CD4-positive, alpha-beta T cell treated with Interleukin-1 beta for 1 hour (primary cell): ENCODE measurements at regions not wholly inside any gene's neighbourhood (a gene's known extent, or its start where the extent isn't known, plus 50 kb on each side); places are given as distances from the start of the nearest gene placed in this dataset.

Experiments used
- DNase-seq, 2 donors: peaks; one replicate each; pipeline ENCODE4 v3.0.0-alpha.2; 2020 to 2022

DNA sequence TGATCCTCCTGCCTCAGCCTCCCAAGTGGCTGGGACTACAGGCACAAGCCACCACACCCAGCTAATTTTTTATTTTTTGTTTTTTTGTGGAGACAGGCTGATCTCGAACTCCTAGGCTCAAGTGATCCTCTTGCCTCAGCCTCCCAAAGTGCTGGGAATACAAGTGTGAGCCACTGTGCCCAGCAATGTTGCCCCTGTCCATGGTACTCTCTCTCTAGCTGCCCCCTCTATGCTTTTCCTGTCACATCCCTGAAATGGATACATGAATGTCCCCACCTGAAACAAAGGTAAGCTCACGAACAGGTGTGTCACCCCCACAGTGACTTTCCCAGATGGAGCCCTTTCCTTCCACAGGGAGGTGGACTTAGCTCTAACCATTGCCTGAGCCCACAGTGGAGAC, 141.1 kb upstream of the MGMT start:
- no peak for DNase-seq

DNA sequence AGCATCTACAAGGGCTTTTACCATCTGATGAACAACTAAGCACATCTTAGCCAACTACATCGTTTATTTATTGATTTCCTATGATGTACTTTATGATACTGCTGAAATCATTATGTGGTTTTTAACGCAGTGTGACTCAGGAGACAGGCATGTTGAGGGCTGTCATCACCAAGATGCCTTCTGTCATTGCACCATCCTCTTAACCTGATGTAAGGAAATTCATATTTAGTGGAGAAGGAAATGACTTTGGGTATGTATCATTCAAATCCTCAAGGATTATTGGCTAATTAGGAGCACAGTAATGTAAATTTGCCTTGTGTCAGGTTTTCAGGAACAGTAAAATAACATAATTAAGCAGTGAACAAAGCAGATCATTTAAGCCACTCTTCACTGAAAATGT, 138.5 kb upstream of the MGMT start:
- DNase-seq = no peak

DNA sequence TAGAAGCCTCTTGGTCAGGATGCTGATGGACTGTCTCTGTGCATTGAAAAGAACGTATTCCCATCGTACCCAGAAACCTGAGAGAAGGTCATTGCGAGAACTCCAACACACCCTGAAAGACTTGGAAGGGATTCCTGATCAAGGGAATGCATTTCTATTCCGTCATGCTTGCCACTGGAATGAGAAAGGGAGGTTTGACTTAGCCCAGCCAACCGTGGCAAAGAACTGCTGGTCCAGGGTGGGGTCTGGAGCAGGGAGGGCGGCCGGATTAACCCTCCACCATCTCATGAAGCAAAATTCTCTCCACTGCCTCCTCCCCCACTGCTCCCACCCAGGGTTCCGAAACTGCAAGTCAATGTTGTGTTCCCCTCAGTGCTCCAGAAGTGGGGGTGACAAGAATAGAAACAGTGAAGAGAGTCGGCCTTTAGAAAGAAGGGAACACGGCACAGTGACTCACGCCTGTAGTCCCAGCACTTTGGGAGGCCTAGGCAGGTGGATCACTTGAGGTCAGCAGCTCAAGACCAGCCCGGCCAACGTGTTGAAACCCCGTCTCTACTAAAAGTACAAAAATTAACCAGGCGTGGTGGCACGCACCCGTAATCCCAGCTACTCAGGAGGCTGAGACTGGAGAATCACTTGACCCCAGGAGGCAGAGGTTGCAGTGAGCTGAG, 137.5 kb upstream of the MGMT start:
- no peak for DNase-seq

DNA sequence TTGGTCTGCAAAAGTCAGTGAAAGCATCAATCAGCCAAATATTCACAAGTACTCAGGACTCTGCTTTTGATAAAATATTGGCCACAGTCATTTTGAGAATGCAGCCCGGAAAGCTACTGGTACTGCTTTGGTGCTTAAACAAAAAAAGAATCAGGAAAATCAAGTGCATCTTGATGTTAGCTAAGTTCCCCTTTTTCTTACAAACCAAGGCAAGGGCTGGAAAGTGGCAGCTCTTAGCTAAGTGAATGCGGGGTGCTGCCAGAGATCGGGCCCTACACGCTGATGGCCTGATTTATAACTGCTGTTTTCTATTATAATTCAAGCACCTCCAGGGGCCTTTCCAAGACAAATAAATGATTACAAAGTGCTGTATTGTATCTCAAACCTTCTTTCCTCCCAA, 136.8 kb upstream of the MGMT start:
- no peak for DNase-seq

DNA sequence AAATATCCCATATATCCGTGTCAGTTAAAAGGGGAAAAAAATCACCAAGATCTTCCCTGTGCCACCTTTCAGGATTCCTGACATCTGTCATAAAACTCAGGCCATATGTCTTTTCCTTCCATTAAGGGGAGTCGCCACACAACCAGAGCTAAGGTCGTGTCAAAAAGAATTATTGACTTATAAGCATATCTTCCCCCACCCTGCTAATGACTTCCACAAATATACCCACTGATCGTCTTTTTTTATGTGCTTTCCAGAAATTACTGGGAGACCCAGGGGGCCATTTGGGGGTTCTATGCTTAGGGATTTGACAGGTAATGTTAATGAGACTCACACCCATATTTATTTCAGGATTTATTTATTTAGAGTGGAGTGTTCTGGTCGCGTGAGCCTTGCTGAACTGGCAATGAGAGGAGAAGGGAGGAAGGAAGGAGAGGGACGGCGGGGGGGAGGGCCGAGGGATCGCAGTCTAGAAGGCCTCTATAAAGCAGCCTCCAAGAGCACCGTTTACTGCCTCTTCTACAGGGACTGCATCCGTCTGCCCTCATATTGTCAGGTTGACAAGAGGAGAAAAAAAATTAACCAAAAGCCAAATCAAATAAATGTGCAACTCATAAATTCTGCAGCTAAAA, 135.7 kb upstream of the MGMT start:
- DNase-seq = no peak

DNA sequence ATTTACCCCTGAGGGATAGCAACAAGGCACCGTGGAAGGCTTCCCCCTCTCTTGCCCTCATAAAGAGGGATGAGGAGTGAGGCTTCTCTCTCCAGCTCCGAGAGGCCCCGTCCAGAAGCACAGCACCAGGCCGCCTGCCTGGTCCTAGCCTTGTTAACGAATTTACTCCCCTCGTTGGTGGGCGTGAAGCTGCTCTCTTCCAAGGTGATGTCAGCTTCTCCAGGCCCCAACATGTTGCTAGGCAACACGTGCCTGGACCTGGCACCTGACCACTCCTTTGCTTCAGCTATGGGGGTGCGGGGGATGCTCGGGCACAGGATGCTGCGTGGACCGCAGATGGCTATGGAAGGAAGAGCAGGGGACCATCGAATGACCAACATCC, 135.2 kb upstream of the MGMT start:
- no peak for DNase-seq

DNA sequence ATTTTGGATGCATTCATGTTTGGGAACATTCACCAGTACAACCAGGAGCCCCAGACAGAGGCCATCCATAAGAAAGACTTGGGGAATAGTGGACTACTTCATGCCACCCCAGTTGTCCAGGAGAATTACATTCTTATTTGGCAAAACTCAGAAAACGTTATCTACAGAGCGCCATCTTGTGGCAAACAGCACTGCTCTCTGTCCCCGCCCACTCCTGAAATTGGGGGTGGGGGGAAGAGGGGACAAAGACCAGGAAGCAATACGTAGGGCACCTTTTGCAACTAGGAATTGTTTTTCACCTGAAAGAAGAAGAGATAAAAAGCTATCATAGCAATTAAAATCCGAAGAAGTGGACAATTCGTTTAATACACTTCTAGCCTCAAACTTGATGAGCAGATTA, 134.6 kb upstream of the MGMT start:
- DNase-seq = peak in 1 of 2 donors; percentile 17

DNA sequence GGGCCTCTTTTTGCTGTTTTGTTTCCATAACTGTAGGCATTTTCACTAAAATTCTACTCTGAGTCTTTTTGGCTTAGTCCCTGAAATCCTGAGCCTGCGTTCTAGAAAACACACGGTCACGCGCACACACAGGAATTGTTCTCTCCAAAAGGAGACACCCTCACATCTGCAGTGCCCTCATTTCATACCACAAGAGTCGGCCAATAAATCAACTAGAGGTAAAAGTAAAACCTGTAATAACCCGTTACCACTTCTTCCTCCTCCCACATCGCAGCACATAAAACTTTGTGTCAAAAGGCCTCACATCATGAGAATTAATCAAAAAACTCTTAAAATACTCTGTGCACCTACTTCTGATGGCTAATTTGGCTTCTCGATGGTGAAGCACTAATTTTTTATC, 133.3 kb upstream of the MGMT start:
- no peak for DNase-seq

DNA sequence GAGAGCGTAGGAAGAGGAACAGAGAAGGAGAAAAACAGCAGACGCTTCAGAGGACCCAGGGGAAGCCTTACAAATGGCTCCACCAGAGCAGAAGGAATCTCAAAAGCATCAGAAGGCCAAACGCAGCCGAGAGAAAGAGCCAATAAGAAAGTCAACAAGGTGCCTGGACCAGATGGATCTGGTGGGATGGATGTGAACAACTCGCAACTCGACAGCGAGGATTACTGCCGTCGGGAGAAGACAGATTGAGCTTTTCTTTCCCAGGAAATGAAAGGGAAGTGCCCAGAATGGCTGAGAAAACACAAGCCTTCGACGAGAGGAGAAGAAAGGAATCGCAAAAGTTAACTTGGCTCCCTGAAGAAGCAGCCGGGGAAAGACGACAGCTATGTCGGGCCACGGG, 132.8 kb upstream of the MGMT start:
- no peak for DNase-seq

DNA sequence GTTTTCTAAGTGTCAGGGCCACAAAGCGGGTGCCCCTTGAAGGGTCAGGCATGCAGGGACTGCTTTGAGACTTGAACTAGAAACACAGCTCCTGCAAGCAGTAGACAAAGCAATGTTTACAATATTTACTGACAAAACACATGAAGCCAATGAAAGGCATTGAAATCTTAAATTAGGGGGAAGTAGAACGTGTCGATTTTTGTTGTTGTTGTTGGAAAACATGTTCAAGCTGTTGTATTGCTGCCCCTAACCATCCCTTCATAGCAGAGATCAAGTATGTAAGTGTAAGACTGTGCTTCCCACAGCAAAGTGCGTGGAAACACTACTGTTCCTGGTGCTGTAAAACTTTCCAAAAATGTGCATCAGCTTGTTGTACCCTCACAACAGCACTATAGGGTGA, 131.6 kb upstream of the MGMT start:
- DNase-seq = no peak

DNA sequence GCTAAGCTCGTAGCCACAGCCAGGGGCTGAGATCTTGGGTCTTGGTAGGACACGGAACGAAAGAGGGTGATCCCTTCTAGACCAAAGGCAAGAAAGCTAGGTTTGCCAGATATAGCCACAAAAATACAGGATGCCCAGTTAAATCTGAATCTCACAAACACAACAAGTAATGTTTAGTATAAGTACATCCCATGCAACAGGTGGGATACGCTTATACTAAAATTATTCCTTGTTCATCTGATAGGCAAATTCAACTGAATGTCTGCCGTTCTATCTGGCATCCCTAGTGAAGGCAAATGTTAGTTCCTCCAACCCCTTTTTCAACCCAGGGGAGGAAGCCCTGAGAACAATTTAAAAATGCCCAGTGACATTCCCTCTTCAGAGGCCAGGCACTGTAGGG, 131.1 kb upstream of the MGMT start:
- no peak for DNase-seq

DNA sequence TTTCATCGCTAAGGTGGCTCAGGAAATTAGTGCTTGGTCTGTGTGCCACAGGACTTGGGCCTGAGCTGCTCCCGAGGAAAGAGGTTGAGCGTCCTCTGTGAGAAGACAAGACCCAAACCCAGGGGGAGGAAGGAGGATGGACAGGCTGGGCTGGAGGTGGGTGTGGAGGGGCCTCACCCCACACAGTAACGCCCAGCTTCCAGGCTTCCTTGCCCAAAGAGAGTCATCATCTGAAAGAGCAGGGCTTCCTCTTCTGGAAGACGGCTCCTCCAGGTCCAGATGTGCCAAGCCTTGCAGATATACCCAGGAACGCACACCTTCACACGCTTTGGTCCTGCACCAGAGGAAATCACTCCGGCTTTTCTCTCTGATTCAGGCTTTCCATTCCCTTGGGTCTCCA, 127.8 kb upstream of the MGMT start:
- no peak for DNase-seq

DNA sequence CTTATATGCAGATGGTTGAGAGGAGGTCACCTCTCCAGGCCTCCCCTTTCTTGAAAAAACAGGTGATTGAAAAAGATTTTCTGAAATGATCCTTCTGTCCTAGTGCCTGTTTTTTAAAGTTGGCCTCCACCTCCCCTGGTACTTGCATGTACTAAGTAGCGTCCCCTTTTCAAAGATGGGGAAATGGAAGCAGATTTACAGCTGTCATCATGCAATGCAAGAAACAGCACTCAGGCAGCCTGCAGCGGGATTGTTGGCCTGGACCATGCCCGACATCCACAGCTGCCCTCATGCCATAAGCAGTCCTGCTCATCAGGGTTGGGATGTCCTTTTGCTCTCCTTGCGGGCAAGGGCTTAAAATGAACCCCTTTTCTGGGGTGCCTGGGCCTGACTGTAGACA, 127.2 kb upstream of the MGMT start:
- DNase-seq = no peak

DNA sequence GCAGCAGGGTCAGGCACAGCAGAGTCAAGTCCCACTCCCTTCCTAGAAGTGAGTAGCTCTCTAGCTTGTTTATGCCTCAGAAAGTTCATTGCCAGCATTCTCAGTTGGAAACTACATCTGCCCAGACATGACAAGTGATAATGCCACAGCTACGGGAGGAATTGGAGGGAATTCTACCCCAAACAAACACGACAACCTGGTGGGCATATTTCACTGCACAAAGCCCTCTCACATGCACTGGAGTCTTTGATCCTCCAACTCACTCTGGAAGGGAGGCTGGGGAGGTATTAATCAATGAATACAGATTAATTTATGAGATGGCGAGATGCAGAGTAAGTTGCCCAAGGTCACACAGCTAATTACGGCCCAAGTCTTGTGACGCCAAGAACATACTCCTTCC, 126.0 kb upstream of the MGMT start:
- DNase-seq = no peak

DNA sequence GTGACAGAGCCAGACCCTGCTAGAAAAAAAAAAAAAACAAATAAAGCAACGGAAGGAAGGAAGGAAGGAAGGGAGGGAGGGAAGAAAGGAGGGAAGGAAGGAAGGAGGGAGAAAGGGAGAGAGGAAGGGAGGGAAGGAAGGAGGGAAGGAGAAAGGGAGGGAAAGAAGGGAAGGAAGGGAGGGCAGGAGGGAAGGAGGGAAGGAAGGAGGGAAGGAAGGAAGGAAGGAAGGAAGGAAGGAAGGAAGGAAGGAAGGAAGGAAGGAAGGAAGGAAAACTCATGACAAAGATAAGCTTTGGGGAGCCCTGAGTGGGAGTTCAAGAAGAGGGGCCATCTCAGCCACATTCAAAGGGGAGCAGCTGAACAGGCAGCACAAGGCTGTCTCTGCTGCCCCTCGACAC, 124.7 kb upstream of the MGMT start:
- no peak for DNase-seq

DNA sequence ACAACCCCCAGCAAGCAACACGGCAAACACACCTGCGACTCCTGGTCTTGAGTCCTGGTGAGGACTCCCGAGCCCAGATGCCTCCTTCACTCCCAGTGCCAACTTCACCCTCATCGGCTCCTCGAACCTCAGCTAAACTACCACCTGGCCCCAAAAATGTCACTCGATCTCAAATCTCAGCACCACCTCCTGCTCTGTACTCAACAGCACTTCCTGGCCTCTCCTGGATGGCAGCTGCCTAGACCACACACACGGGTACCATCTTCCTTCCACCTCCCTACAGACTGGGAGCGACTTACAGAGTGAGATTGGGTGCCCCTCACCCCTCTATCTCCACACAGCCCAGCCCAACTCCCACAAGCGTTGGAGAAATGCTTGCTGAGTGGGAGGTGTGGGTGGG, 123.9 kb upstream of the MGMT start:
- no peak for DNase-seq

DNA sequence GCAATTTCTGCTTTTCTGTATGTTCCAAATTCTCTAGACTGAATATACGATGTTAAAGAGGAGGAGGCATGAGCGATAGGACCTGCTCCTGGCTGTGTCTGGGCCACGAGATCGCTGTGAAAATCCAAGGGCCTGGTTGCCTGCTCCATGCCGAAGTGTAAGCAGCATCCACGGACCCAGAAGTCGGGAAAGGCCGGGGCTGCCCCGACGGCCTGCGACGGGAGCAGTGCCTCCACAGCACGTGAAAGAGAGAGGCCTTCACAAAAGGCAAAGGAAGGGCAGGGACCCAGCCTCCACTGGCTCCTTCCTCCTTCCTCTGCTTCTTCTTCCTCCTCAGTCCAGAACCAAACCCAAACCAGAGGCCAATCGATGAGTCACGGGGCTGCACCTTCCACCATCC, 122.9 kb upstream of the MGMT start:
- no peak for DNase-seq

DNA sequence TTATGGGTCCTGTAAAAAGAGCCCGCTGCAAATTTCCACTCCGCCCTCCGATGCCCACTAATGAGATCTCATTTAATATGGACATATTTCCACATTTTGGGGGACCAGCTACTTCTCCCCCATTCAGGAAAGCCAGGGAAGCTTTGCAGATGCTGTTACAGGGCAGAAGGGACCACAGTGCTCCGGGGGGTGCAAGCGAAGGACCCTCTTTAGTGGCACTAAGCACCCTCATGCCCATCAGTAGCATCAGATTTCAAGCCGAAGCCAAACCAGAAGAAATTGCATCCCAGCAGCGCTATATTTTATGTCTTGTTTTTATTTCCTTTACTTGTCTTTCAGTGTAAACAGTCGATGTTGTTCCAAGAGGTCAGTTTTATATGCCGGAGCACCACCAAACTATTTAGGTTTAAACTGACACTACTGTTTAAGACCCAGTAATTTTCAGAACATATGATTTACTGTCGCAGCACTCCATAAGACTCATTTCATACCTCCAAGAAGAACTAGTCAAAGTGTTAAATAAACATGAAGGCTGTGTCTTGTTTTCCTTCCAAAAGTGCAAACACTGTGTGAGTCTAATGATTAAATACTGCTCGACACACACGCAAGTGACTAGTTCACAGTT, 122.2 kb upstream of the MGMT start:
- DNase-seq = no peak

DNA sequence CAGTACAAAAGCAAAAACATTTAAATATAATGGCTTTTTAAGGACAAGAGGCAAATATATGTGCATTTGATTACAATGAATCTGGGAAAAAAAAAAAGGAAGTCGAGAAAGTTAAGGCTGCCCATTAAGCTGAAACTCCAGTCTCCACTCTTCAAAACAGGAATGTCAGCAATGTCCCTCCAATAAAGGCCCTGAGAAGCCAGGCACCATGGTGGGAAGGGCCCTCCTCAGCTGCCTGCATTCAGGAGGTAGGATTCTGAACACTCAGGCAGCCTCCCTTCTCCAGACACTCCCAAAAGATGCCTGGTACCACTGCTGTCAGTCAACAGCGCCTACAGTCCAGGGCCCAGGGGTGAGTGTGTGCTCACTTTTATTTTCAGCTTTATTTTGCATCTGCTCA, 121.3 kb upstream of the MGMT start:
- DNase-seq = no peak

DNA sequence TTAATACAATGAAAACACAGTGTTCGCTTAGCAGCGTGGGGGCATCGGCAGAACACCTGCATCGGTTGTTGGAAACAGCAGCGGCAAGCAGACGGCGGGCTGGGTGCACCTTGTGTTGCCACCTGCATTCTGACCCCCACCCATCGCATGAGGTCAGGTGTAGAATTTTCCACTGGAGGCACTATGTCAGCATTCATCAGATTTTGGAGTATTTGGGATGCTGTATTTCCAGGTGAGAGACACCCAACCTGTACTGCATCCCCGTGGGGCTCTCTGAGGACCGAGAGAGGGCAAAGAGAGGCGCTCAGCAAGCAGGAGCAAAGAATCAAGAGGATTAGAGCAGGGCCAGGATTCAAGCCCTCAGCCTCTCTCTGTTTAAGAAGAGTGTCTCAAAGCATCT, 116.4 kb upstream of the MGMT start:
- no peak for DNase-seq

DNA sequence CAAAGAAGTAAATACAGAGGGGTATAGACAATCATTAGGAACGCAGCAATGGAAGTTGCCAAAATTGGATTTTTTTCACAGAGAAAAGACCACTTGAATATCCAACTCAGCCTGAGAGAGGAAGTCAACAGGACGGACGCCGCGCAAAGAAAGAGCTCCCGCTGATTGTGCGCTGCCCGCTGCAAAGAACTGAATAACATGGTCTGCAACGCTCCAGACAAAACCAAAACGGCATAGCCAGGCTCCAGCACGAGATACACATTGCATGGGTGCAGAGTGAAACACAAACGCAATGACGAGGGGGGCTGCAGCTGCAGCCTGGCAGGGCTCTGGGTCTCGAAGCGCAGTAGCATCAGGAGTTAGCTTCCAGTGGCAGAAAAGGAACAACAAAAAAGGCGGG, 113.9 kb upstream of the MGMT start:
- no peak for DNase-seq

DNA sequence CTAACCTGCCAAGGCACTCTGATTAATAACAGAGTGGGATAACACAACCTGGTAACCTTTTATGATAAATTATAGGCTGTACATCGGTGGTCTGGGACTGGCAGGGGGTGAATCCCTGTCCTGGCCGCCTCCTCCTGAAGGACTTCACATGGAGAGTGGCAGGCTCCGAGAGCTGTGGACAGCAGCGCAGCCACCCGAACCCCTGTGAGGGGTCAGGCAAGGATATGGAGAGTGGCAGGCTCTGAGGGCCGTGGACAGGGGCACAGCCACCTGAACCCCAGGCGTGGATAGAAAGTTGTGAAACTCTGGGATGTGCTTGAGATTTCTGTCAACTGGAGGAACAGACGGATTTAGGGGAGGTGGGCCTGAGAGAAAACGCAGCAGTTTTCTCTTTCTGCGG, 107.0 kb upstream of the MGMT start:
- DNase-seq = no peak

DNA sequence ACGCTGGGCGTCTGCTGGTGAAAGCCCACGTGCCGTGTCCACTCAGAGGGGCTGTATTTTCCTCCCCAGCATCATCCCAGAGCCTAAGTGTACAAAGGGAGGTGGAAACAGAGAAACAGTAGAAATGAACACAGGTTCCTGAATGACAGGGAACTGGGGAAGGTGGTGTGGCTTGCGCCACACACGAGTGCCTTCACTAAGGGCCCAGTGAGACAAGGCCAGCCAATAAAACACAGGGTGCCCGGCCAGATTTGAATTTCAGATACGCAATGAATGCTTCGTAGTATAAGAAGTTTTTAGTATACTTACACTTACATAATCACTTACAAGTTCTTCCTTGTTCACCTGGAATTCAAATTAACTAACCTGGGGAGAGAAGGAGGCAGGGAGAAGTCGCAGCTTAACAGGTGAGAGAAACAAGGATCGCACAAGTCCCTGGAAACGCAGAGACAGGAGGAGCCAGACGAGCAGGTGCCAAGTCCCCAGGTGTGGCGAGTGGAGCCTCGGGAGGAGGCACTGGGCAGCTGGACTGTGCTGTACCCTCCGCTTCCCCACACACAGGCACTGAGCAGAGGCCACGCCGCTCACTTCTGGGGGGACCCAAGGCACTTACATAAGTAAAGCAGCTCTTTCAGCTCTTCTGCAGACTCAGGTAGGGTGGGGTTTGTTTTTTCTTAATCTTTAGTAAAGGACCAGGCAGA, 105.2 kb upstream of the MGMT start:
- no peak for DNase-seq

DNA sequence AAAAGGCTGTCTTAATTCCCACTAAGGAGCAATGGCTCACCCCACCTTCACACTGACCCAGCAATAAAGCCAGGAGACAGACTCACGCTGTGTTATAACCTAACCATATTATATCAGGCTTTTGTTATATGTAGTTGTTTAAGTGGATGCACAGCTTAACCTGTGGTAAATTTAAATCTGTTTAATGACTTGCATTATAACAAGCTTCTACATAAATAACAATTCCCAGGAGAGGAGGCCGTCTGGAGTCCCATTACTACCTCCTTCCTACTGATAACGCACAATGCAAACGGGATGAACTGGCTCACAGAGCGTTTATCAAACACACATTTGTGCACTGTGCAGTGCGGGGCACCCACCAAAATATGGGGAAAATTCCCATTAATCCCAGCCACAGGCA, 102.1 kb upstream of the MGMT start:
- no peak for DNase-seq
